ENCODE measurements at regions not wholly inside any gene's neighbourhood (a gene's known extent, or its start where the extent isn't known, plus 50 kb on each side); places are given as distances from the start of the nearest gene placed in this dataset.

- TF ChIP-seq, protein P1, sequence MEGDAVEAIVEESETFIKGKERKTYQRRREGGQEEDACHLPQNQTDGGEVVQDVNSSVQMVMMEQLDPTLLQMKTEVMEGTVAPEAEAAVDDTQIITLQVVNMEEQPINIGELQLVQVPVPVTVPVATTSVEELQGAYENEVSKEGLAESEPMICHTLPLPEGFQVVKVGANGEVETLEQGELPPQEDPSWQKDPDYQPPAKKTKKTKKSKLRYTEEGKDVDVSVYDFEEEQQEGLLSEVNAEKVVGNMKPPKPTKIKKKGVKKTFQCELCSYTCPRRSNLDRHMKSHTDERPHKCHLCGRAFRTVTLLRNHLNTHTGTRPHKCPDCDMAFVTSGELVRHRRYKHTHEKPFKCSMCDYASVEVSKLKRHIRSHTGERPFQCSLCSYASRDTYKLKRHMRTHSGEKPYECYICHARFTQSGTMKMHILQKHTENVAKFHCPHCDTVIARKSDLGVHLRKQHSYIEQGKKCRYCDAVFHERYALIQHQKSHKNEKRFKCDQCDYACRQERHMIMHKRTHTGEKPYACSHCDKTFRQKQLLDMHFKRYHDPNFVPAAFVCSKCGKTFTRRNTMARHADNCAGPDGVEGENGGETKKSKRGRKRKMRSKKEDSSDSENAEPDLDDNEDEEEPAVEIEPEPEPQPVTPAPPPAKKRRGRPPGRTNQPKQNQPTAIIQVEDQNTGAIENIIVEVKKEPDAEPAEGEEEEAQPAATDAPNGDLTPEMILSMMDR (conservative IDR thresholded peaks at IDR 0.05; ENCODE audit: low read length) = no peak
- TF ChIP-seq EZH2phosphoT487 (IDR thresholded peaks at IDR 0.05; ENCODE audit: borderline replicate concordance) = no peak
Measured at GRCh38 chr10:108894402-108895301, 1028.7 kb downstream of the XPNPEP1 start.

Measured in Loucy (cell line).